ENCODE measurements at regions not wholly inside any gene's neighbourhood (a gene's known extent, or its start where the extent isn't known, plus 50 kb on each side); places are given as distances from the start of the nearest gene placed in this dataset.

GRCh38 chr9:1274334-1274733 lies 224.2 kb downstream of the DMRT2 start:
- TF ChIP-seq, protein P1, sequence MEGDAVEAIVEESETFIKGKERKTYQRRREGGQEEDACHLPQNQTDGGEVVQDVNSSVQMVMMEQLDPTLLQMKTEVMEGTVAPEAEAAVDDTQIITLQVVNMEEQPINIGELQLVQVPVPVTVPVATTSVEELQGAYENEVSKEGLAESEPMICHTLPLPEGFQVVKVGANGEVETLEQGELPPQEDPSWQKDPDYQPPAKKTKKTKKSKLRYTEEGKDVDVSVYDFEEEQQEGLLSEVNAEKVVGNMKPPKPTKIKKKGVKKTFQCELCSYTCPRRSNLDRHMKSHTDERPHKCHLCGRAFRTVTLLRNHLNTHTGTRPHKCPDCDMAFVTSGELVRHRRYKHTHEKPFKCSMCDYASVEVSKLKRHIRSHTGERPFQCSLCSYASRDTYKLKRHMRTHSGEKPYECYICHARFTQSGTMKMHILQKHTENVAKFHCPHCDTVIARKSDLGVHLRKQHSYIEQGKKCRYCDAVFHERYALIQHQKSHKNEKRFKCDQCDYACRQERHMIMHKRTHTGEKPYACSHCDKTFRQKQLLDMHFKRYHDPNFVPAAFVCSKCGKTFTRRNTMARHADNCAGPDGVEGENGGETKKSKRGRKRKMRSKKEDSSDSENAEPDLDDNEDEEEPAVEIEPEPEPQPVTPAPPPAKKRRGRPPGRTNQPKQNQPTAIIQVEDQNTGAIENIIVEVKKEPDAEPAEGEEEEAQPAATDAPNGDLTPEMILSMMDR (IDR thresholded peaks at IDR 0.05; ENCODE audit: borderline replicate concordance, control extremely low read depth, extremely low read depth, insufficient read depth, missing control alignments) = no peak
- DNase-seq (ENCODE audit: low spot score) = no peak
- in situ Hi-C loops (cut with MboI; ENCODE audit: low sequenced_read_pairs, unreplicated experiment) = no loop called here

- in situ Hi-C loops (cut with MboI; ENCODE audit: low sequenced_read_pairs, unreplicated experiment) = no loop called here
- no peak for DNase-seq (ENCODE audit: low spot score)
- TF ChIP-seq, protein P1 (IDR thresholded peaks at IDR 0.05; ENCODE audit: borderline replicate concordance, control extremely low read depth, extremely low read depth, insufficient read depth, missing control alignments) = no peak
Measured at GRCh38 chr9:1276474-1276873, 226.3 kb downstream of the DMRT2 start.

DNA sequence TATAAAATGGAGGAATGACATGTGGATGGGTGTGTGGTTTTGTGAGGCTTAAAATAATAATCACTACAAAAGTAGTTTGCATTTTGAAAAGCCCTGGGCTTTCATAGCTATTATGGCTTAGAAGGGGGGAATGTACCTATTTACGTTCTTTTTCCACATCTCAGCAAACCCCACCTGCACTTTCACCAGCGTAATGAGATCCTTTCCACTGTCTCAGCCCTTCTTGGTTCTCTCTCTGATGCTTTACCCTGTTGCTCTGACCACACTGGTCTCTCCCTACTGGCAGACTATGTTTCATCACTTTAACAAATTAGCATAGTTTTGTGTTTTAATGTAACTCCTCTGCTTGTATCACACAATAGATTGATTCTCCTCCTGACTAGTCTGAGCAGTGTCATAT lies 234.6 kb downstream of the DMRT2 start:
- no peak for DNase-seq (ENCODE audit: low spot score)
- in situ Hi-C loops (cut with MboI; ENCODE audit: low sequenced_read_pairs, unreplicated experiment) = no loop called here
- TF ChIP-seq, protein P1 (IDR thresholded peaks at IDR 0.05; ENCODE audit: borderline replicate concordance, control extremely low read depth, extremely low read depth, insufficient read depth, missing control alignments) = no peak

GRCh38 chr9:1285526-1285925 lies 235.4 kb downstream of the DMRT2 start:
- in situ Hi-C loops (cut with MboI; ENCODE audit: low sequenced_read_pairs, unreplicated experiment) = no loop called here
- TF ChIP-seq, protein P1 (IDR thresholded peaks at IDR 0.05; ENCODE audit: borderline replicate concordance, control extremely low read depth, extremely low read depth, insufficient read depth, missing control alignments) = no peak
- no peak for DNase-seq (ENCODE audit: low spot score)

- in situ Hi-C loops (cut with MboI; ENCODE audit: low sequenced_read_pairs, unreplicated experiment) = no loop called here
- TF ChIP-seq, protein P1 (IDR thresholded peaks at IDR 0.05; ENCODE audit: borderline replicate concordance, control extremely low read depth, extremely low read depth, insufficient read depth, missing control alignments) = no peak
- no peak for DNase-seq (ENCODE audit: low spot score)
Measured at GRCh38 chr9:1292384-1292783, 242.2 kb downstream of the DMRT2 start.

DNA sequence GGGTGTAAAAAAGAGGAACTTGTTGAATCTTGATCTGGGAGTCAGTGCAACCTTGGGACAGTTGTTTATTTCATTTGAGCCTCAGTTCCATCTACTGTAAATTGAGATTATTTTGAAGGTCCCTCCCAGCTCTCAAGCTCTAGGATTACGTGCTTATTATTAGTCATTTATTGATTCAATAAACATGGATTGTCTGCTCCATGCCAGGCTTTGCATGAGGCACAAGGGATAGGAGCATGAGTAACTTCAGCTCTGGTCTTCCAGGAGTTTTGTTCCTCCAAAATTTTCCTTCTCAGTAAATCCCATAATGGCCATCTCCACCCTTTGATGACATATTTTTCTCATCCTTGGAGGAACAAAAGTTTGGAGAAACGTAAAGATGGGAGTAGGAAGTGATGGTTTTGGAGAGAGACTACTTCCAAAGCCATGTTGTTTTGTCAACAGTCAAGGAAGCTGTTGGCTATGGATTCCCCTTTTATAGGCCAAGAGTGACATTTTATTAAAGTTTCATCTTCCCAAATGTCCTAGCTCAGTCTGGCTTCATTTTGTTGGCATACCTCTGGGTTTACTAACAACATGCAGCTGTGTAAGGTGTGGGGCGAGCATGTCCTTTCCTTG lies 244.6 kb downstream of the DMRT2 start:
- in situ Hi-C loops (cut with MboI; ENCODE audit: low sequenced_read_pairs, unreplicated experiment) = no loop called here
- no peak for DNase-seq (ENCODE audit: low spot score)
- TF ChIP-seq, protein P1 (IDR thresholded peaks at IDR 0.05; ENCODE audit: borderline replicate concordance, control extremely low read depth, extremely low read depth, insufficient read depth, missing control alignments) = no peak

All from GM13976 (cell line).